Activated B cell treated with CpG ODN at 0.5 μM for 24 hours (primary cell): ENCODE measurements at regions not wholly inside any gene's neighbourhood (a gene's known extent, or its start where the extent isn't known, plus 50 kb on each side); places are given as distances from the start of the nearest gene placed in this dataset.

Experiments
- ATAC-seq: fragments of 200-7000 bp; cut with Tn5 transposase; one replicate; pipeline ENCODE4 v1.10.0; 2021; ENCODE audit warnings: low read depth, mild to moderate bottlenecking, moderate library complexity
- CTCF ChIA-PET: fragments of 350-600 bp; sonication (Branson Sonifier 250); formaldehyde crosslinking; loops from one replicate; lab custom pipeline; 2021; ENCODE audit warnings: antibody characterized with exemption; lab: Charles Lee
- POLR2A ChIA-PET: fragments of 350-600 bp; sonication (Branson Sonifier 250); formaldehyde crosslinking; loops from one replicate; lab custom pipeline; 2021; ENCODE audit warnings: antibody characterized with exemption; lab: Charles Lee
- DNase-seq: peaks from one replicate; pipeline ENCODE4 v3.0.0; 2022
- H3K27ac Mint-ChIP-seq: one replicate; pipeline ENCODE4 v1.8.0; 2020; ENCODE audit warnings: mixed read lengths
- H3K27me3 Mint-ChIP-seq: one replicate; pipeline ENCODE4 v1.8.0; 2021; ENCODE audit warnings: mixed read lengths
- H3K36me3 Mint-ChIP-seq: one replicate; pipeline ENCODE4 v1.8.0; 2021; ENCODE audit warnings: low read depth, mixed read lengths
- H3K4me1 Mint-ChIP-seq: one replicate; pipeline ENCODE4 v1.8.0; 2021; ENCODE audit warnings: mixed read lengths
- H3K4me3 Mint-ChIP-seq: one replicate; pipeline ENCODE4 v1.8.0; 2020; ENCODE audit warnings: mild to moderate bottlenecking, mixed read lengths
- H3K9me3 Mint-ChIP-seq: one replicate; pipeline ENCODE4 v1.8.0; 2020; ENCODE audit warnings: mixed read lengths
- intact Hi-C: fragments of 100-400 bp; cut with micrococcal nuclease; formaldehyde crosslinking; loops from one replicate; pipeline ENCODE4 v1.15.1; 2024
- TF ChIP-seq, protein P1 (sequence below): fragments of 200-600 bp; IDR thresholded peaks from one replicate; pipeline ENCODE4 v1.8.0; 2022; ENCODE audit warnings: antibody characterized with exemption, mild to moderate bottlenecking

DNA sequence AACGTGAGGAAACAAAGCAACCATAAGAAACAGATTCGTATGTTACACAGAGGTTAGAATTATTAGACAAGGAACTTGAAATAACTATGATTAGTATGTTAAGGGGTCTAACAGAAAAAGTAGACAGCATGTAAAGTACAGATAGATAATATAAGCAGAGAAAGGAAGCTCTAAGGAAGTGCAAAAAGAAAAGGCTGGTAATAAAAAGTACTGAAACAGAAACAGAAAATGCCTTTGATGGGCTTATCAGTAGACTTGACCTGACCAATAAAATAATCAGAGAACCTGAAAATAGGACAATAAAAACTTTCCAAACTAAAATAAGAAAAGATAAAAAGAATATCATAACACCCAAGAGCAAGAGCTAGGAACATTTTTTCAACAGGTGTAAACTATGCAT lies 225.8 kb downstream of the RND3 start:
- Mint-ChIP-seq H3K27me3 (no peaks in the 10 kb centered on the region), H3K36me3 (no peaks in the 10 kb centered on the region), H3K4me3 (no peak overlapping the region), H3K9me3 (peaks cover 3% of the 10 kb centered on the region), H3K4me1 (no peaks in the 10 kb centered on the region), H3K27ac (no peak overlapping the region)
- intact Hi-C loops, result no loop called here
- no peak for DNase-seq
- TF ChIP-seq, protein P1, sequence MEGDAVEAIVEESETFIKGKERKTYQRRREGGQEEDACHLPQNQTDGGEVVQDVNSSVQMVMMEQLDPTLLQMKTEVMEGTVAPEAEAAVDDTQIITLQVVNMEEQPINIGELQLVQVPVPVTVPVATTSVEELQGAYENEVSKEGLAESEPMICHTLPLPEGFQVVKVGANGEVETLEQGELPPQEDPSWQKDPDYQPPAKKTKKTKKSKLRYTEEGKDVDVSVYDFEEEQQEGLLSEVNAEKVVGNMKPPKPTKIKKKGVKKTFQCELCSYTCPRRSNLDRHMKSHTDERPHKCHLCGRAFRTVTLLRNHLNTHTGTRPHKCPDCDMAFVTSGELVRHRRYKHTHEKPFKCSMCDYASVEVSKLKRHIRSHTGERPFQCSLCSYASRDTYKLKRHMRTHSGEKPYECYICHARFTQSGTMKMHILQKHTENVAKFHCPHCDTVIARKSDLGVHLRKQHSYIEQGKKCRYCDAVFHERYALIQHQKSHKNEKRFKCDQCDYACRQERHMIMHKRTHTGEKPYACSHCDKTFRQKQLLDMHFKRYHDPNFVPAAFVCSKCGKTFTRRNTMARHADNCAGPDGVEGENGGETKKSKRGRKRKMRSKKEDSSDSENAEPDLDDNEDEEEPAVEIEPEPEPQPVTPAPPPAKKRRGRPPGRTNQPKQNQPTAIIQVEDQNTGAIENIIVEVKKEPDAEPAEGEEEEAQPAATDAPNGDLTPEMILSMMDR, result no peak
- CTCF ChIA-PET, result no interaction called here
- POLR2A ChIA-PET, result no interaction called here
- no peak for ATAC-seq

DNA sequence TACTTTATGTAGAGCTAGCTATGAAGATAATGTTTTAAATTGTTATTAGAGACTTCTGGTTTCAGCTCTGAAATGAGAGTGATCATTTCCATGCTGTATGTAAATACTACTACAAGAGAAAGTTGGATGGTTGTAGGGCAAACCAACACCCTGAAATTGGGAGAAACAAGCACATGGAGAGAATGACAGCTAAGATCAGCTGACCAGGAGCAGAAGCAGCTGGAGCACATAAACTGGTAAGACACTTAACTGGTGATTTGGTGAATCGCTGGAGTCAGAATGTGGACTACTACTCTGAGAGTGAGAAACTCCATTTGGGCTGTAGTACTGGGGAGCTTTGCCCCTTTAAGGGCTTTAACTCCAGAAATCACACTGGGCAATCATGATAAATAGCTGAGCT lies 226.8 kb downstream of the RND3 start:
- H3K4me1 Mint-ChIP-seq, result no peaks in the 10 kb centered on the region
- peaks cover 3% of the 10 kb centered on the region for H3K9me3 Mint-ChIP-seq
- H3K27me3 Mint-ChIP-seq, result no peaks in the 10 kb centered on the region
- ATAC-seq (no peak), DNase-seq (no peak)
- ChIA-PET CTCF (no interaction called here), POLR2A (no interaction called here)
- H3K27ac Mint-ChIP-seq, result no peak overlapping the region
- intact Hi-C loops, result no loop called here
- TF ChIP-seq, protein P1, result no peak
- H3K36me3 Mint-ChIP-seq, result no peaks in the 10 kb centered on the region
- no peak overlapping the region for H3K4me3 Mint-ChIP-seq

DNA sequence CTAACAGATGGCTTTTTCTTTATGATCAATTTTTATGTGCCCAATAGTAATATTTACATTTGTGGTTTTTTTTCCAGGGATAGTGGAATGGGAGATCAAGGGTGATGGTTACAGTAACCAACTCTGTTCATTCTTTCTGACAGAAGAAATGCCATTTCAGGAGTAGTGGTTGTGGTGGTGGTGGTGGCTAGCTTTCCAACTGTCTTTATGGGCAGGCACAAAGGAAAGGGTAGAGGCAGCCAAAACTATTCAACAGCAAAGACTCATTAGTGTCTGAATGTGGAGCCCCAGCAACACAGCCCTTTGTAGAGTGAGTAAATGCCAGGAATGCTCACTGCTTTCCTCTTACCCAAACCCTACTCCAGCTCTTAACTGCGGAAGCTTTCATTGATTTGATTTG lies 227.7 kb downstream of the RND3 start:
- Mint-ChIP-seq H3K36me3 (no peaks in the 10 kb centered on the region), H3K27me3 (no peaks in the 10 kb centered on the region), H3K27ac (no peak overlapping the region), H3K4me3 (no peak overlapping the region), H3K9me3 (peaks cover 3% of the 10 kb centered on the region), H3K4me1 (no peaks in the 10 kb centered on the region)
- intact Hi-C loops, result no loop called here
- CTCF ChIA-PET, result no interaction called here
- TF ChIP-seq, protein P1, result no peak
- DNase-seq (no peak), ATAC-seq (no peak)
- POLR2A ChIA-PET, result no interaction called here

DNA sequence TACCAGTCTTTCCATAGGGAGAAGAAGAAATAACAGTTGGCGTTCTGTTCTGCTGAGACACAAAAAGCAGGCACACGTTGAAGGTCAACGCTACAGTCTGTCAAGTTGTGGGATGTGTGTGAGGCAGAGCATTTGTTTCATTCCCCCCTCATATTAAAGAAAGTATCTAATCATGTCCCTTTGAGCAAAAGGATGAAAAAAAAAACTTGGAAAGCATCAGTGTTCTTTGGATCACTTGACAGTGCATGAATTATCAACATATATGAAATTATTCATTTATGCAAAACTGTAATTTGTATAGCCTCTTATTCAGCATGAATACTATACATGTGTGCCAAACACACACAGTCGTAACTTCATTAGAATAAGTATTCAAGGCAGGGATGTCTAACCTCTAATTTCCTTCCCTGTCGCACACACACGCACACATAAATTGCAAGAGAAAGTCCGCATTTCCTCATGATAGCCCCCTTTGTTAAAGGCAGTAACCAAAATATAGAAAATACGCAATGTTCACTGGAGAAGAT lies 228.6 kb downstream of the RND3 start:
- Mint-ChIP-seq H3K4me3 (no peak overlapping the region), H3K9me3 (peaks cover 3% of the 10 kb centered on the region), H3K4me1 (no peaks in the 10 kb centered on the region), H3K27me3 (no peaks in the 10 kb centered on the region), H3K36me3 (no peaks in the 10 kb centered on the region), H3K27ac (no peak overlapping the region)
- ChIA-PET CTCF (no interaction called here), POLR2A (no interaction called here)
- ATAC-seq (no peak), DNase-seq (no peak)
- intact Hi-C loops, result no loop called here
- TF ChIP-seq, protein P1, result no peak

DNA sequence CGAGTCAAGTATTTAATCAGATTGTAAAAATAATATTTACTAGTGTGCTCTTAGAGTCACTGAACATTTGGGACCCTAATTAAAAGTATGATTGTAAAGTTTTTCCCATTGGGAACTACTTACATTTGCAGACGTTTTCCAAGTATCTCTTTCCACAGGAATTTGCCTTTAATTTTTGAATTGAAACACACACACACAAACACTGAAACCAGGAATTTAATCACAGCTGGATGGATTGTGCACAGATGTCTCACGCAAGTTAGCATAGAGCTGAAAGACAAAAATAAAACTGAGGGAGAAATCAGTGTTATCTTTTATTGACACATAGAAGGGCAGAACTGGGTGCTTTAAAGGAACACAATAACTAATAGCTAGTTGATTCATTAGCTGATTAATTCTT lies 230.7 kb downstream of the RND3 start:
- POLR2A ChIA-PET, result no interaction called here
- intact Hi-C loops, result no loop called here
- DNase-seq (no peak), ATAC-seq (no peak)
- Mint-ChIP-seq H3K4me3 (no peak overlapping the region), H3K36me3 (no peaks in the 10 kb centered on the region), H3K9me3 (no peaks in the 10 kb centered on the region), H3K27me3 (no peaks in the 10 kb centered on the region), H3K27ac (no peak overlapping the region), H3K4me1 (no peaks in the 10 kb centered on the region)
- CTCF ChIA-PET, result no interaction called here
- TF ChIP-seq, protein P1, result no peak
